Hippocampal formation (tissue), 2 donors: ENCODE measurements at regions not wholly inside any gene's neighbourhood (a gene's known extent, or its start where the extent isn't known, plus 50 kb on each side); places are given as distances from the start of the nearest gene placed in this dataset.

ENCODE experiments used
- DNase-seq, 2 donors: peaks; one replicate each; lab custom pipeline; 2025; lab: John Stamatoyannopoulos, UW

- no peak for DNase-seq
These were observed 55.1 kb downstream of the TMEM174 start for GRCh38 chr5:73228052-73228451.
